H1 (cell line): ENCODE measurements at regions not wholly inside any gene's neighbourhood (a gene's known extent, or its start where the extent isn't known, plus 50 kb on each side); places are given as distances from the start of the nearest gene placed in this dataset.

Source experiments
- CTCF ChIA-PET: fragments of 300-600 bp; sonication (Branson Sonifier 250); formaldehyde crosslinking; loops from one replicate; lab custom pipeline; 2021; ENCODE audit not compliant: partially characterized antibody; lab: Charles Lee
- POLR2A ChIA-PET: fragments of 300-600 bp; sonication (Branson Sonifier 250); formaldehyde crosslinking; loops from one replicate; lab custom pipeline; 2021; ENCODE audit warnings: inconsistent platforms; ENCODE audit not compliant: partially characterized antibody; lab: Charles Lee
- DNase-seq, 2 experiments: peaks; one replicate each; pipeline versions ENCODE4 v3.0.0 to v3.0.0-alpha.2; 2010 to 2022; ENCODE audit warnings: low spot score in 2 of 2, low read depth in 1 of 2, mixed read lengths in 1 of 2
- FAIRE-seq: peaks from 2 replicates; lab custom pipeline; 2011; peaks lifted over from hg19 to GRCh38; lab: Jason Lieb, UNC
- H2AFZ ChIP-seq: 2 replicates; pipeline ENCODE4 v1.8.1; 2012; ENCODE audit warnings: low read length, inconsistent platforms
- H2AK5ac ChIP-seq: 2 replicates; pipeline ENCODE4 v1.6.1; 2013; ENCODE audit warnings: low read depth, low read length
- H2BK120ac ChIP-seq: replicated peaks from 2 replicates; pipeline ENCODE3; 2013; ENCODE audit warnings: low read depth, low read length, inconsistent platforms
- H2BK12ac ChIP-seq: 2 replicates; pipeline ENCODE4 v1.6.1; 2013; ENCODE audit warnings: low read depth, low read length
- H2BK15ac ChIP-seq: 2 replicates; pipeline ENCODE4 v1.6.1; 2013; ENCODE audit warnings: low read length
- H2BK20ac ChIP-seq: 2 replicates; pipeline ENCODE4 v1.6.1; 2013; ENCODE audit warnings: low read length
- H2BK5ac ChIP-seq: 2 replicates; pipeline ENCODE4 v1.6.1; 2013; ENCODE audit warnings: low read depth, low read length
- H3K14ac ChIP-seq: 2 replicates; pipeline ENCODE4 v1.6.1; 2013; ENCODE audit warnings: inconsistent platforms; ENCODE audit not compliant: insufficient read length
- H3K18ac ChIP-seq: 2 replicates; pipeline ENCODE4 v1.6.1; 2013; ENCODE audit warnings: low read length; ENCODE audit errors: extremely low read depth
- H3K23ac ChIP-seq: 2 replicates; pipeline ENCODE4 v1.6.1; 2013; ENCODE audit warnings: inconsistent platforms; ENCODE audit not compliant: insufficient read length
- H3K23me2 ChIP-seq: 2 replicates; pipeline ENCODE4 v1.6.1; 2013; ENCODE audit warnings: low read depth, low read length
- H3K27ac ChIP-seq: 2 replicates; pipeline ENCODE4 v1.6.1; 2011; ENCODE audit warnings: low read depth, low read length, inconsistent platforms
- H3K27me3 ChIP-seq, 4 experiments: replicated peaks in 1 of 4; 1 replicate in 1 of 4; 2 replicates in 3 of 4; pipeline versions ENCODE4 v1.6.1 to v1.8.1; 2011 to 2013; ENCODE audit warnings: low read length in 3 of 4, mild to moderate bottlenecking in 3 of 4, inconsistent platforms in 2 of 4, mixed read lengths in 2 of 4, moderate library complexity in 1 of 4; ENCODE audit not compliant: control insufficient read depth in 3 of 4, insufficient read depth in 3 of 4; ENCODE audit errors: extremely low read depth in 1 of 4
- H3K36me3 ChIP-seq, 4 experiments: 2 replicates each; pipeline versions ENCODE4 v1.6.1 to v1.8.1; 2011 to 2013; ENCODE audit warnings: mild to moderate bottlenecking in 4 of 4, low read length in 3 of 4, moderate library complexity in 2 of 4, control low read depth in 1 of 4, inconsistent platforms in 1 of 4; ENCODE audit not compliant: insufficient read depth in 4 of 4, control insufficient read depth in 2 of 4
- H3K4ac ChIP-seq: replicated peaks from 2 replicates; pipeline ENCODE3; 2013; ENCODE audit warnings: low read length, low read depth, mixed read lengths, inconsistent platforms; ENCODE audit not compliant: insufficient read length
- H3K4me1 ChIP-seq, 4 experiments: replicated peaks in 1 of 4; 1 replicate in 1 of 4; 2 replicates in 3 of 4; pipeline versions ENCODE4 v1.6.1 to v1.8.1; 2011 to 2013; ENCODE audit warnings: low read length in 3 of 4, inconsistent platforms in 2 of 4, mixed read lengths in 1 of 4; ENCODE audit not compliant: insufficient read depth in 4 of 4, control insufficient read depth in 3 of 4
- H3K4me2 ChIP-seq, 2 experiments: 2 replicates each; pipeline versions ENCODE4 v1.6.1 to v1.8.1; 2011 to 2013; ENCODE audit warnings: low read depth in 2 of 2, low read length in 2 of 2, control low read depth in 1 of 2, inconsistent platforms in 1 of 2, mild to moderate bottlenecking in 1 of 2; ENCODE audit not compliant: insufficient read depth in 1 of 2
- H3K4me3 ChIP-seq, 4 experiments: fragments of 200-600, 300-600 bp in 1 of 4; sonication (generic), shearing (Covaris generic), sonication (Bioruptor Twin) in 1 of 4; 2 replicates each; pipeline versions ENCODE4 v1.5.1 to v1.8.1; 2011 to 2016; ENCODE audit warnings: low read length in 4 of 4, low read depth in 3 of 4, control low read depth in 2 of 4, inconsistent platforms in 2 of 4, mild to moderate bottlenecking in 2 of 4, mixed read lengths in 1 of 4, moderate library complexity in 1 of 4; ENCODE audit not compliant: insufficient read depth in 2 of 4; ENCODE audit errors: extremely low read depth in 1 of 4
- H3K56ac ChIP-seq: replicated peaks from 2 replicates; pipeline ENCODE3; 2013; ENCODE audit warnings: low read depth, mild to moderate bottlenecking, mixed read lengths, low read length, inconsistent platforms; ENCODE audit not compliant: insufficient read length
- H3K79me1 ChIP-seq: 2 replicates; pipeline ENCODE4 v1.6.1; 2013; ENCODE audit warnings: low read depth, low read length, control low read depth
- H3K79me2 ChIP-seq, 2 experiments: 2 replicates each; pipeline versions ENCODE4 v1.6.1 to v1.8.1; 2012 to 2013; ENCODE audit warnings: low read length in 2 of 2, mild to moderate bottlenecking in 2 of 2, inconsistent platforms in 1 of 2; ENCODE audit not compliant: insufficient read depth in 2 of 2, control insufficient read depth in 1 of 2
- H3K9ac ChIP-seq, 4 experiments: replicated peaks in 1 of 4; 1 replicate in 1 of 4; 2 replicates in 3 of 4; pipeline versions ENCODE4 v1.6.1 to v1.8.1; 2011 to 2013; ENCODE audit warnings: low read depth in 3 of 4, low read length in 3 of 4, control low read depth in 2 of 4, mild to moderate bottlenecking in 2 of 4, moderate library complexity in 2 of 4, inconsistent platforms in 1 of 4; ENCODE audit errors: extremely low read depth in 1 of 4
- H3K9me3 ChIP-seq, 2 experiments: 2 replicates each; pipeline versions ENCODE4 v1.6.1 to v1.8.1; 2012 to 2013; ENCODE audit warnings: mild to moderate bottlenecking in 2 of 2, moderate library complexity in 2 of 2, control low read depth in 1 of 2, inconsistent platforms in 1 of 2, low read depth in 1 of 2, low read length in 1 of 2, mixed read lengths in 1 of 2; ENCODE audit not compliant: insufficient read depth in 2 of 2
- H4K20me1 ChIP-seq, 2 experiments: replicated peaks in 1 of 2; 2 replicates each; pipeline versions ENCODE3 to v1.8.1; 2011 to 2013; ENCODE audit warnings: inconsistent platforms in 2 of 2, low read length in 2 of 2, mild to moderate bottlenecking in 1 of 2; ENCODE audit not compliant: insufficient read depth in 2 of 2, control insufficient read depth in 1 of 2
- H4K5ac ChIP-seq: 2 replicates; pipeline ENCODE4 v1.6.1; 2013; ENCODE audit warnings: low read length, low read depth, mixed read lengths, inconsistent platforms; ENCODE audit not compliant: insufficient read length
- H4K8ac ChIP-seq: 2 replicates; pipeline ENCODE4 v1.8.0; 2013; ENCODE audit warnings: mild to moderate bottlenecking, moderate library complexity, low read length, inconsistent platforms; ENCODE audit not compliant: insufficient read depth; ENCODE audit errors: extremely low read depth
- H4K91ac ChIP-seq: replicated peaks from 2 replicates; pipeline ENCODE3; 2013; ENCODE audit warnings: low read length, mixed read lengths, inconsistent platforms; ENCODE audit not compliant: insufficient read length
- EGR1 ChIP-seq: IDR thresholded peaks from 2 replicates; pipeline ENCODE4 v1.6.1; 2011; ENCODE audit warnings: low read depth, low read length, borderline replicate concordance
- SAP30 ChIP-seq: fragments of 300-600 bp; sonication (generic); IDR thresholded peaks from 2 replicates; pipeline ENCODE4 v1.7.1; 2012; ENCODE audit warnings: low read length, moderate library complexity, mild to moderate bottlenecking, inconsistent platforms; ENCODE audit not compliant: insufficient read depth, insufficient replicate concordance
- SIN3A ChIP-seq, 2 experiments: IDR thresholded peaks in 1 of 2; conservative IDR thresholded peaks in 1 of 2; 2 replicates each; pipeline ENCODE4 v1.6.1; 2011 to 2012; ENCODE audit warnings: low read length in 2 of 2, improper control_type of control experiment in 1 of 2, low read depth in 1 of 2, mild to moderate bottlenecking in 1 of 2
- SP4 ChIP-seq: IDR thresholded peaks from 2 replicates; pipeline ENCODE4 v1.6.1; 2012; ENCODE audit warnings: low read length, inconsistent platforms
- TEAD4 ChIP-seq: IDR thresholded peaks from 2 replicates; pipeline ENCODE4 v1.6.1; 2012; ENCODE audit warnings: low read depth, low read length, inconsistent platforms, mixed read lengths
- WGBS, 2 experiments: shearing (Covaris generic) in 1 of 2; methylation state at CpG; one replicate each; pipeline versions ENCODE4 v1.1.6 to v1.1.7; 2013 to 2015; ENCODE audit warnings: low lambda C conversion rate in 2 of 2, mixed read lengths in 2 of 2, inconsistent platforms in 1 of 2, low coverage in 1 of 2, missing lambda C conversion rate in 1 of 2; ENCODE audit not compliant: insufficient replicate concordance in 2 of 2, insufficient coverage in 1 of 2, insufficient read length in 1 of 2; ENCODE audit errors: extremely low coverage in 1 of 2, missing lambda C conversion rate in 1 of 2; 5-methylcytosine and 5-hydroxymethylcytosine counted together

- no peaks in the 10 kb centered on the region for H3K79me1 ChIP-seq
- H3K56ac ChIP-seq, result no peak overlapping the region
- H3K14ac ChIP-seq, result no peak overlapping the region
- ChIA-PET CTCF (no interaction called here), POLR2A (no interaction called here)
- H3K27ac ChIP-seq, result no peak overlapping the region
- no peak overlapping the region for H2BK15ac ChIP-seq
- no peak overlapping the region for H4K91ac ChIP-seq
- no peak overlapping the region for H4K5ac ChIP-seq
- TF ChIP-seq SP4 (no peak), SAP30 (no peak), SIN3A (conservative IDR thresholded peaks at IDR 0.05 in 1 of 2, IDR thresholded peaks at IDR 0.05 in 1 of 2; ENCODE audit: low read depth in 1 of 2, low read length in 2 of 2) (no peak), EGR1 (no peak), TEAD4 (no peak)
- H2BK20ac ChIP-seq, result no peak overlapping the region
- no peak overlapping the region for H3K23ac ChIP-seq
- no peak overlapping the region for H2BK5ac ChIP-seq
- H4K20me1 ChIP-seq, result no peaks in the 10 kb centered on the region
- no peaks in the 10 kb centered on the region for H3K9me3 ChIP-seq
- FAIRE-seq (no peak), DNase-seq (no peak)
- 90% methylated on average over 5 of the region's 5 CpGs; no CpG with 5 or more reads in 1 of the 2 experiments for WGBS, 2 experiments
- H2AK5ac ChIP-seq, result no peak overlapping the region
- H2AFZ ChIP-seq, result no peak overlapping the region
- H3K4me3 ChIP-seq, result no peak overlapping the region
- no peak overlapping the region for H4K8ac ChIP-seq
- H3K23me2 ChIP-seq, result no peaks in the 10 kb centered on the region
- H3K4me1 ChIP-seq, result no peaks in the 10 kb centered on the region
- H3K9ac ChIP-seq, result no peak overlapping the region
- H2BK12ac ChIP-seq, result no peak overlapping the region
- no peaks in the 10 kb centered on the region for H3K36me3 ChIP-seq
- H2BK120ac ChIP-seq, result no peak overlapping the region
- H3K27me3 ChIP-seq, result no peaks in the 10 kb centered on the region
- no peaks in the 10 kb centered on the region for H3K79me2 ChIP-seq
- H3K4me2 ChIP-seq, result no peak overlapping the region
- no peak overlapping the region for H3K4ac ChIP-seq
- H3K18ac ChIP-seq, result no peak overlapping the region
These were observed 298.1 kb downstream of the GALR1 start for GRCh38 chr18:77547757-77548156.
